Panc1 (cell line): ENCODE measurements at regions not wholly inside any gene's neighbourhood (a gene's known extent, or its start where the extent isn't known, plus 50 kb on each side); places are given as distances from the start of the nearest gene placed in this dataset.

Experiments used
- ATAC-seq: fragments of 200-7000 bp; cut with Tn5 transposase; 2 replicates; pipeline ENCODE4 v1.9.1; 2020; ENCODE audit warnings: mild to moderate bottlenecking, moderate library complexity
- BruUV-seq: library from RNA; stranded (reverse); fragments of 400-500 nt; replicated peaks from 2 replicates; lab custom pipeline; 2021; lab: Mats Ljungman, UMichigan
- CTCF ChIA-PET: fragments of 300-600 bp; sonication (Branson Sonifier 250); formaldehyde crosslinking; loops from one replicate; lab custom pipeline; 2022; ENCODE audit warnings: antibody characterized with exemption; lab: Charles Lee
- POLR2A ChIA-PET: fragments of 300-600 bp; sonication (Branson Sonifier 250); formaldehyde crosslinking; loops from one replicate; lab custom pipeline; 2022; ENCODE audit warnings: antibody characterized with exemption; lab: Charles Lee
- DNase-seq: peaks from one replicate; pipeline ENCODE4 v3.0.0-alpha.2; 2010; ENCODE audit warnings: low read depth, low spot score
- H3K27ac ChIP-seq: 2 replicates; pipeline ENCODE4 v1.5.1; 2011; ENCODE audit warnings: mild to moderate bottlenecking, low read length, inconsistent platforms
- H3K27me3 ChIP-seq: fragments of 200-500 bp; sonication (Bioruptor generic); 2 replicates; pipeline ENCODE4 v1.6.0; 2014; ENCODE audit warnings: low read length, inconsistent platforms; ENCODE audit not compliant: control insufficient read depth, insufficient read depth
- H3K36me3 ChIP-seq: fragments of 200-500 bp; sonication (Bioruptor generic); 2 replicates; pipeline ENCODE4 v1.5.1; 2014; ENCODE audit warnings: inconsistent platforms, mild to moderate bottlenecking, low read length, moderate library complexity; ENCODE audit not compliant: control insufficient read depth, insufficient read depth
- H3K4me1 ChIP-seq: 2 replicates; pipeline ENCODE4 v1.5.1; 2011; ENCODE audit warnings: inconsistent platforms, mild to moderate bottlenecking, low read length, moderate library complexity; ENCODE audit not compliant: control insufficient read depth, insufficient read depth
- H3K4me3 ChIP-seq, 2 experiments: 2 replicates each; pipeline ENCODE4 v1.5.1; 2011 to 2012; ENCODE audit warnings: low read depth in 2 of 2, low read length in 2 of 2, mild to moderate bottlenecking in 2 of 2, inconsistent platforms in 1 of 2, moderate library complexity in 1 of 2
- H3K9me3 ChIP-seq: fragments of 200-500 bp; sonication (Bioruptor generic); 2 replicates; pipeline ENCODE4 v1.5.1; 2014; ENCODE audit warnings: low read depth, mild to moderate bottlenecking, inconsistent platforms, low read length, moderate library complexity; ENCODE audit not compliant: control insufficient read depth, insufficient read depth
- POLR2AphosphoS5 ChIP-seq: IDR thresholded peaks from 2 replicates; pipeline ENCODE4 v1.6.1; 2012; ENCODE audit warnings: mild to moderate bottlenecking, low read depth, low read length, moderate library complexity
- SIN3A ChIP-seq: IDR thresholded peaks from 2 replicates; pipeline ENCODE4 v1.6.1; 2012; ENCODE audit warnings: low read depth, mild to moderate bottlenecking, low read length, moderate library complexity, borderline replicate concordance; ENCODE audit not compliant: insufficient read depth
- TCF7L2 ChIP-seq: IDR thresholded peaks from 2 replicates; pipeline ENCODE4 v1.6.1; 2011; ENCODE audit warnings: mild to moderate bottlenecking, low read depth, low read length, inconsistent platforms
- in situ Hi-C: cut with HindIII; loops from 2 replicates; pipeline ENCODE4 v1.10.0; 2016; ENCODE audit warnings: low sequenced_read_pairs, low pct_unique_long_range_greater_than_20kb
- intact Hi-C: fragments of 100-400 bp; cut with micrococcal nuclease; formaldehyde crosslinking; loops from one replicate; pipeline ENCODE4 v1.10.0; 2022; ENCODE audit not compliant: unreplicated experiment
- TF ChIP-seq, protein P1 (sequence below): fragments of 450-650 bp; IDR thresholded peaks from 2 replicates; pipeline ENCODE4 v1.5.1; 2017; ENCODE audit warnings: mild to moderate bottlenecking
- TF ChIP-seq, protein P2 (sequence below), 2 experiments: IDR thresholded peaks; 2 replicates each; pipeline ENCODE4 v1.6.1; 2011 to 2012; ENCODE audit warnings: low read depth in 2 of 2, control low read depth in 1 of 2, low read length in 1 of 2, mild to moderate bottlenecking in 1 of 2, moderate library complexity in 1 of 2; ENCODE audit not compliant: insufficient read depth in 1 of 2

DNA sequence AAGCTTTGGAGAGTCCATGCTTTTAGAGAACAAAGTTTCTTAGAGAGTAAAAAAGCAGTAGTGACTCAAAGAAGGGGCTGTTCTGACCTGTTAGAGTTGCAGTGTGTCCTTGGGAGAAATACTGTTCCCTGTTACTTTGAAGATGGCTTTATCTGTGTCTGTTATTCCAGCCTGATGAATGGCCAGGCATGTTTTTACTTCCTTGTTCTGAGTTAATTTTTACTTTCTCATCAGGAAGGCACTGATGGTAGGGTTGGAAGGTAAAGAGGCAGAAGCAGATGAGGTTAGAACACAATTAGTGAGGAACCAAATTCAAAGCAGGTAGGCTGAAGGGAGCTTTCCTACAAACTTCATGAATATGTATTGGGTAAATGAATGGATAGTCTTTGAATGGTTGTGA, 138.5 kb upstream of the PRKCQ start:
- Histone ChIP-seq H3K4me3 (no peak overlapping the region), H3K27ac (no peak overlapping the region), H3K4me1 (no peaks in the 10 kb centered on the region), H3K9me3 (no peaks in the 10 kb centered on the region), H3K36me3 (no peaks in the 10 kb centered on the region), H3K27me3 (no peaks in the 10 kb centered on the region)
- ATAC-seq (no peak), DNase-seq (no peak)
- no TSS peak for BruUV-seq
- intact Hi-C loops, result no loop called here
- ChIA-PET CTCF (no interaction called here), POLR2A (no interaction called here)
- TF ChIP-seq, protein P1, sequence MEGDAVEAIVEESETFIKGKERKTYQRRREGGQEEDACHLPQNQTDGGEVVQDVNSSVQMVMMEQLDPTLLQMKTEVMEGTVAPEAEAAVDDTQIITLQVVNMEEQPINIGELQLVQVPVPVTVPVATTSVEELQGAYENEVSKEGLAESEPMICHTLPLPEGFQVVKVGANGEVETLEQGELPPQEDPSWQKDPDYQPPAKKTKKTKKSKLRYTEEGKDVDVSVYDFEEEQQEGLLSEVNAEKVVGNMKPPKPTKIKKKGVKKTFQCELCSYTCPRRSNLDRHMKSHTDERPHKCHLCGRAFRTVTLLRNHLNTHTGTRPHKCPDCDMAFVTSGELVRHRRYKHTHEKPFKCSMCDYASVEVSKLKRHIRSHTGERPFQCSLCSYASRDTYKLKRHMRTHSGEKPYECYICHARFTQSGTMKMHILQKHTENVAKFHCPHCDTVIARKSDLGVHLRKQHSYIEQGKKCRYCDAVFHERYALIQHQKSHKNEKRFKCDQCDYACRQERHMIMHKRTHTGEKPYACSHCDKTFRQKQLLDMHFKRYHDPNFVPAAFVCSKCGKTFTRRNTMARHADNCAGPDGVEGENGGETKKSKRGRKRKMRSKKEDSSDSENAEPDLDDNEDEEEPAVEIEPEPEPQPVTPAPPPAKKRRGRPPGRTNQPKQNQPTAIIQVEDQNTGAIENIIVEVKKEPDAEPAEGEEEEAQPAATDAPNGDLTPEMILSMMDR, result no peak
- TF ChIP-seq TCF7L2, result no peak
- TF ChIP-seq SIN3A, result no peak
- TF ChIP-seq POLR2AphosphoS5, result no peak
- TF ChIP-seq, protein P2, sequence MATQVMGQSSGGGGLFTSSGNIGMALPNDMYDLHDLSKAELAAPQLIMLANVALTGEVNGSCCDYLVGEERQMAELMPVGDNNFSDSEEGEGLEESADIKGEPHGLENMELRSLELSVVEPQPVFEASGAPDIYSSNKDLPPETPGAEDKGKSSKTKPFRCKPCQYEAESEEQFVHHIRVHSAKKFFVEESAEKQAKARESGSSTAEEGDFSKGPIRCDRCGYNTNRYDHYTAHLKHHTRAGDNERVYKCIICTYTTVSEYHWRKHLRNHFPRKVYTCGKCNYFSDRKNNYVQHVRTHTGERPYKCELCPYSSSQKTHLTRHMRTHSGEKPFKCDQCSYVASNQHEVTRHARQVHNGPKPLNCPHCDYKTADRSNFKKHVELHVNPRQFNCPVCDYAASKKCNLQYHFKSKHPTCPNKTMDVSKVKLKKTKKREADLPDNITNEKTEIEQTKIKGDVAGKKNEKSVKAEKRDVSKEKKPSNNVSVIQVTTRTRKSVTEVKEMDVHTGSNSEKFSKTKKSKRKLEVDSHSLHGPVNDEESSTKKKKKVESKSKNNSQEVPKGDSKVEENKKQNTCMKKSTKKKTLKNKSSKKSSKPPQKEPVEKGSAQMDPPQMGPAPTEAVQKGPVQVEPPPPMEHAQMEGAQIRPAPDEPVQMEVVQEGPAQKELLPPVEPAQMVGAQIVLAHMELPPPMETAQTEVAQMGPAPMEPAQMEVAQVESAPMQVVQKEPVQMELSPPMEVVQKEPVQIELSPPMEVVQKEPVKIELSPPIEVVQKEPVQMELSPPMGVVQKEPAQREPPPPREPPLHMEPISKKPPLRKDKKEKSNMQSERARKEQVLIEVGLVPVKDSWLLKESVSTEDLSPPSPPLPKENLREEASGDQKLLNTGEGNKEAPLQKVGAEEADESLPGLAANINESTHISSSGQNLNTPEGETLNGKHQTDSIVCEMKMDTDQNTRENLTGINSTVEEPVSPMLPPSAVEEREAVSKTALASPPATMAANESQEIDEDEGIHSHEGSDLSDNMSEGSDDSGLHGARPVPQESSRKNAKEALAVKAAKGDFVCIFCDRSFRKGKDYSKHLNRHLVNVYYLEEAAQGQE (IDR thresholded peaks at IDR 0.05; ENCODE audit: insufficient read depth in 1 of 2, low read depth in 2 of 2, low read length in 1 of 2), result no peak
- in situ Hi-C loops, result no loop called here

DNA sequence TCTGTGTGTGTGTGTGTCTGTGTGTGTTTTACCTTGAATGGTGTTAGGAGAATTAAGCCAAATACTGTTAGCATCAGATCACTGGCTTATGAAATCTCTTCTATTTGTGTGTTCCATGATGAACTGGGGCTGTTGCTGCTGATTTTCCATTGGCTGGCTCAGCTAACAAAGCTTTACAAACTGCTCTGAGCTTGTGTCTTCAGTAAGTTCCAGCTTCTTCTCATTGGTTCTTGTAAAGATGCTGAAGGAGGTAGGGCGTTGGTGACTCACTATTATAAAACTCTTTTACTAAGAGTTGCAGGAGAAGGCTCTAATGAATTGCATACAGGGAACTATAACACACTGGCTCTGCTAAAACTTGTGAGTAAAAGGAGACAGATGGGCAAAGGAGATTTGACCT, 136.4 kb upstream of the PRKCQ start:
- no peak overlapping the region for H3K4me3 ChIP-seq
- H3K9me3 ChIP-seq, result no peaks in the 10 kb centered on the region
- in situ Hi-C loops (no loop called here), intact Hi-C loops (no loop called here)
- H3K27ac ChIP-seq, result no peak overlapping the region
- no peaks in the 10 kb centered on the region for H3K36me3 ChIP-seq
- H3K4me1 ChIP-seq, result no peaks in the 10 kb centered on the region
- BruUV-seq, result no TSS peak
- TF ChIP-seq, protein P1, result no peak
- TF ChIP-seq TCF7L2 (no peak), POLR2AphosphoS5 (no peak), SIN3A (no peak)
- TF ChIP-seq, protein P2 (IDR thresholded peaks at IDR 0.05; ENCODE audit: insufficient read depth in 1 of 2, low read depth in 2 of 2, low read length in 1 of 2), result no peak
- H3K27me3 ChIP-seq, result no peaks in the 10 kb centered on the region
- ChIA-PET POLR2A (no interaction called here), CTCF (no interaction called here)
- DNase-seq, result no peak
- ATAC-seq, result no peak
